Stimulated activated CD4-positive, alpha-beta T cell treated with anti-CD3 and anti-CD28 coated beads, Interleukin-1b, Interleukin-23, amount 100 ng/mL, for 24 hours (primary cell): ENCODE measurements at regions not wholly inside any gene's neighbourhood (a gene's known extent, or its start where the extent isn't known, plus 50 kb on each side); places are given as distances from the start of the nearest gene placed in this dataset.
"Not testable (repeated sequence)": the region's sequence is repeated elsewhere in the genome, so short reads cannot be mapped to it uniquely, and the experiment has no call there.

Experiments used
- DNase-seq, 4 experiments: peaks; one replicate each; pipeline ENCODE4 v3.0.0-alpha.2; 2020; ENCODE audit warnings: low read depth in 4 of 4, low spot score in 1 of 4

DNA sequence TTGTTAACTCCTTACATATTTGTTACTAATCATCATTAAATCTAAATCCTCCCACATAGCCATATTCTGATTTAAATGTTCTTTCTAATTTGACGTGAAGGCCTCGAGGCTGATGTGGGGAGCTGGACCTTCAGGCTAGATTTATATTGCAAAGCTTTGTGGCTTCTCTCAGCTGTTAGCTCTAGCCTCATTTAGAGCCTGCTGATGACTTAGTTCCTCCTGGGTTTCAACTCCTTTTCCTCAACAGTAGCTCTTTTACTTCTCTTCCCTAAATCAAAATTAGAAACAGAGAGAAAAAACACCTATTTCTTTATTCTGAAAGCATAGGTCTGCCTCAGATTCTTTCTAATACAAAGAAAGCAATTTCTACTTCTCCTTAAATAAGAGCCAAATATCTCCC, 477.5 kb upstream of the CCDC196 start:
- DNase-seq, result no peak

DNA sequence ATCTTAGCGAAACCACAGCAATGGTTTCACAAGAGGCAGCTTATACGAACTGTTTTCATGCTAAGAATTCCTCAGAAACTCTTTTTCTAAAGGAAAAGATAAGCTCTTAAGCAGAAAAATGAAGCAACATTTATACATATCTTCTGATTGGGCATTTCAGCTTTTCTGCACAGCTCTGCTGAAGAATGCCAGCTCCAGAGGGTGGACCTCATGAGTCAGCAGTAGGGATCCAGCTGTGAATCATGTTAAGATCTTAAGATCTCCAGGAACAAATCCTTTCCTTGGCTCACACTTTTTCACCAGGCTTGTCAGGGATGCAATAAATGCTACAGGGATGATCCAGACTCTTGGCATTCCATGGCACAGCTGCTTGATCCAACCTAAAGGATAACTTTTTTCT, 477.1 kb upstream of the CCDC196 start:
- no peak for DNase-seq

DNA sequence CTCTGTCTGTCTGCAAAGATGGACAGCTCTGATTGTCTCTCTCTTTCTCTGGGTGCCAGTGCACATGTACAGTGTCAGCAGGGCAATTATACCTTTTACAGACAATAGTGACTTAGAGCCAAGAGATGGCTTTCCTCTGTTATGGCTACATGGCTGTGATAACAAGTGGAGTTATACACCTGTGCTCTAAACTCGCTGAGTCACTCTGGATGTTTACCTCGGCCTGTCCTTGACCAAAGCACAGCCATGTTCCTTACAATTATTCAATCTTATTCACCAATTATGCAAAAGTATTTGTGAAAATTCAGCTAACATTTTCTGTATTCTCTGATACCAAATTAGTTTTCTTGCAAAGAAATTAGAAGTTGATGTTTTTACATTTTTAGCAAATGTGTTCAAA, 475.5 kb upstream of the CCDC196 start:
- DNase-seq, result no peak

DNA sequence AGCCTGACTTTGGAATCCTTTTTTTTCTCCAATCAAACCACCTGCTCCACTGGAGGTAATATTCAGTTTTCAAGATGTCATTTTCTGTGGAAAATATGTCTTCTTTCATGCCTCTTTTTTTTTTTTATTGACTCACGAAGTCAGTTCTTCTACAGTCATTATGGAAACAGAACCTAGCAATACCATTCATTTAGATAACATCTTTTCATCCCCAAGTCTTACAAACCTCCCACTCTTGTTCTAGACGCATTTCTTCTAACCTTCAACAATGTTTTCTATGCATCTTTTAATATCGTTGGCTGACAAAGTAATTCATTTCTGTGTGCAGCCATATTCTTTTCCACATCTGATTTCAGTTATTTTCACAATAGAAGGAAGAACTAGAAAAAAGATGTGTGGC, 474.3 kb upstream of the CCDC196 start:
- no peak for DNase-seq

DNA sequence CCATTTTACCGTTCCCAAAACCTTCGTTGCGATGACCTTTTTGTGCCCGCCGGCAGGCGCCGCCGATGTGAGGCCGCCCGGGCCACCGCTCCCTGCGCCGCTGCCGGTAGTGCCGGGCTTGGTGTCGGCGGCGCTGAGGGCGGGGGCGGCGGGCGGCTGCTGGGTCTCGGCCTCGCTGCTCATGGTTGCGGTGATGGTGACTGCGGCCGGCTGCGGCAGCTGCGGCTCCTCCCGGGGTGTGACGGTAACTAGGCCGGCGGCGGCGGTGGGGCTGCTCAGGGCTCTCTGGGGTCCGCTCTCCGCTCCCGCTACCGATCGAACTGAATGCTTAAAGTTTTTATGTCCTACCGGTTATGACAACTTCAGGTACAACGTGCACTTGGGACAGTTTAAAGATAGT, 472.6 kb upstream of the CCDC196 start:
- DNase-seq, result not testable (repeated sequence)

DNA sequence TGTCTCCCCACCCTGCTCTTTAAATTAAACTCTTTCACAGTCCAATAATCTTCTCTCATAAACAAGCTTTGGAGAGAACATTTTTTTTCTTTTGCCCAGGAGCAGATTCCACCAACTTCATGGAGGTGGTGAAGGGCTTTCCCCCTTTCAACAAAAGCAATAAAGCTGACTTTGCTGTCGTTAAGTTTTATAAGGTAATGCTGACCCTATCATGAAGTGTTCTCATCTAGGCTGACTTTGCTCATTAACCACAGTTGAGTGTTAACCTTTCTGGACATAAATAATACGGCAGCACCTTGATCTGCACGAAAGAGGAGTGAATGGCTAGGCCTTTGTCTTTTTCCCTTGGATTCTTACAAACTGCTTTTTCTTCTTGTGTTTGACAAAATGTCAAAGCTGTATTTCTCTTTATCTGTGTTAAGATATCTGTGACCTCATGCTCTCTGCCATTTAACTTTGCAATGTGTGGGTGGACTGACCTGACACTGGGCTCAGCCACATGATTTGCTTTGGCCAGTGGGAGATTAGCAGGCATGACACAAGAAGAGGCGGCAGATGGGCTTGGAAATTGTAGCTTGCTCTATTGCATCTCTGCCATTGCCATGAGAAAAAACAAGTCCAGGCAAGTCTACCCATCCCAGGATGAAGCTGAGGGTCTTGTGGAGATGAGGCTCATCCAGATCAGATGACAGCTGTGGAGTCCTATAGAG, 470.9 kb upstream of the CCDC196 start:
- no peak for DNase-seq

DNA sequence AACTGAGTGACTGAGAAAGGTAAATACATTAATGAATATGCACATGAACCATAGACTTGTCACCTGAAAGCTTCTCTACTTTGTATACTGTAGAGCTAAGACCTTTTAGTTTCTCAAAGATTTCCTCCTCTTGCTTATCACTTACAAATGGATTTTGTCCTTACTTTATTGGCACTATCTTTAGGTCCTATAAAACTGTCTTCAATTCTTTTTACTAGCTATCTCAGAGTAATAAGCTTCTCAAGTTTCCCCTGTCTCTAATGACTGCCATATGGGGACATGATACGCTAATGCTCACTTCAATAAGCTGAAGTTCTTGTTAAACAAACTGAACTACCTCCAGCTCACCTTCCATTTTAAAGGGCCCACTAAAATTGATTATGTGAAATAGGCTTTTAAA, 468.2 kb upstream of the CCDC196 start:
- DNase-seq, result no peak

DNA sequence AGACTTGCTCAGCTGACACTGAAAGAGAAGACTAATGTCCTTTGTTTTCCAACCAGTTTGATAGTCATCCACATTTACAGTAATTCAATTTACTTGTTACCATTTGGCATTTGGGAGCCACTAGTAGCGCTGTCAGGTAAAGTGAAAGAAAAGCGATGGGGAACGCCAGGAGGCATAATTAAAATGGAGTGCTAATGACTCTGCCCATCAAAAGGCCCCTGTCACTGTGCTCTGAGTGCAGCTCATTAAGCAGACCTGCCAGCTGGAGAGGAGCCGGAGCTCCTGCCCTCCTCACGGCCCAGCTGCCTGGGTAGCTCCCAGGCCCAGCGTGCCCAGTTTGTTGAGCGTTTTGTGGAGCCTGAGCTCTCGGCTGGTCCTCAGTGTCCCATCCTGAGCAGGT, 463.6 kb upstream of the CCDC196 start:
- no peak for DNase-seq

DNA sequence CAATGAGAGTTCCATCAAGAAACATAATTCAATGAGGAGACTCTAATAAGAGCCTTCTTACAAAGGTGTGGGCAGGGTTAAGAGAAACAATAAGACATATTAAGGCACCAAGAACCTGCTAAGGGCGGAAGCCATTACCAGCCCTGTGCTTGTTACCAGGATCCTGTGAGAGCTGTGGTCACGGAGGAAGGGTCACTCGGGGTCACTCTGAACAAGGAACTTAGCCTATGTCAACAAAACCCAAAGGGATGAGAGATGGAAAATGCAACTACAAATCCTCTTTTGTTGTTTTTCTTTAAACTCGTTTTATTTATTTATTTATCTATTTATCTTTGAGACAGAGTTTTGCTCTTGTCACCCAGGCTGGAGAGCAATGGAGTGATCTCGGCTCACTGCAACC, 460.4 kb upstream of the CCDC196 start:
- DNase-seq, result no peak

DNA sequence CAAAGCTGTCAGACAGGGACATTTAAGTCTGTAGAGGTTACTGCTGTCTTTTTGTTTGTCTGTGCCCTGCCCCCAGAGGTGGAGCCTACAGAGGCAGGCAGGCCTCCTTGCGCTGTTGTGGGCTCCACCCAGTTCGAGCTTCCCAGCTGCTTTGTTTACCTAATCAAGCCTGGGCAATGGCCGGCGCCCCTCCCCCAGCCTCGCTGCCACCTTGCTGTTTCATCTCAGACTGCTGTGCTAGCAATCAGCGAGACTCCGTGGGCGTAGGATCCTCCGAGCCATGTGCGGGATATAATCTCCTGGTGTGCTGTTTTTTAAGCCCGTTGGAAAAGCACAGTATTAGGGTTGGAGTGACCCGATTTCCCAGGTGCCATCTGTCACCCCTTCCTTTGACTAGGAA, 454.2 kb upstream of the CCDC196 start:
- DNase-seq, result not testable (repeated sequence)

DNA sequence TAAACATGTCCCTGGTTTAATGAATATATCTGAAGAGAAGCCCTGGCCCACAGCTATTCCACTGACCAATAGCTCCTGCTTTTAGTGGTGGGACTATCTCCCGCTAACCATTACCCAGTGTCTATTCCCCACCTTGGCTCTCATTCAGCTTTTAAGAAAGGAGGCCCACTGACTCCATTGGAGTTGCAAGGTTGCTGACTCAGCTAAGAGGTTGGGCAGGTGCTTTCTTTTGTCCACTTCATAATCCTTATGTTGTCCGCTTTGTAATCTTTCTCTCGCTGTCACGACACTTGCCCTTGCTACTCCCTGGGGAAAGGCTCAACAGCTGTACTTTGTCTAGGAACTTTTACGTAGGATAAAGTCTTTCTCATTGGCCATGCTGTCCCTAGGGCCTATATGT, 453.4 kb upstream of the CCDC196 start:
- DNase-seq, result no peak

DNA sequence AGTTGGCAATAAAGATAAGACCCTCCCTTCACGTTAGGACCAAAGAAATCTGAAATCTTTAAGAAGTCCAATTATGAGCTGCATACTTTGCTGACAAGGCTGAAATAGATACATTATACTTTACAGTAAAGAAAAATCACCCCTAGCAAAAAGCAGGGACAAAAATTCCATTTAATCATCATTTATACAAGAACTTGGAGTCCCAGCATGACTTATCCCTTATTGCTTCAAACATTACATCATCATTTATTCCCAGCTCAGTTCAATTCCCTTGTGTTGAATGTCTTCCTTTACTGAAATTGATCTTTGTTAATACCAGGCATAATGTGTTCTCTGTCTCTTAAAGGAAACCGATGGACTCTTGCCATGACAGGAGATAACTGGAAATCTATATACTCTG, 449.6 kb upstream of the CCDC196 start:
- no peak for DNase-seq

DNA sequence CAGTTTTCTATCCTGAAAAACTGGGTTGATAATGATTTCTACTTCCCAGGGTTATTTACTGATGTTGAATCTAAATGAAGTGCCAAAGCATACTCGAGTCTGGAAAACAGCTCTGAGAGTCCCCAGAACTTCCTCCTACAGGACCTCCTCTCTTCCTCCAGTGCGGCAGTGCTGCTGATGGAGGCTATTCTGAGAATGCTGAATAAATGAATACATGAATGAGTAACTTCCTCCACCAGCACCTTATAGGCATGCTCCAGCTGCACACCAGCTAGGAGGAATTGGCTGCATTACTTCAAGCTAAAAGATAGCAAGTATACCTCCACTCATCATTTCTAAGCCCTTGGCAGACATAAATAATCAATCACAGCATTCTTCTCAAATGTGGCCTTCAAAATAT, 448.8 kb upstream of the CCDC196 start:
- DNase-seq, result no peak

DNA sequence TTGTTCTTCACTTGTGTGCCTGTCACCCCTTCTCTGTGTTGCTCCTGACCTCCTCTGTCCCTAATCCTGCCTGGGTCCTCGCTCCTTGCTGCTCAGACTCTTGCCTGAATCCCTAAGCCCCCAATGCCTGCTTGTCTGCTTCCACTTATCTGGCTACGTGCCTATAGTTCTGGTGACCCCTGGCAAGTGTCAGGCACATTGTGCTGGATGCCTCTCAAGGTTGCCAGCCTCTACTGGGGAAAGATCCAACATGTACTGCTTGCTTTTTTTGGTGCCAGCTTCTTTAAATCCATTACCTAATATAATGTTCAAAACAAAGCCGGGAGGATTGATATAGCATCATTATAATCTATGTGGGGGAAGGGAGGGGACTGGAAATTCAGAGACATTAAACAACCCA, 448.0 kb upstream of the CCDC196 start:
- no peak for DNase-seq

DNA sequence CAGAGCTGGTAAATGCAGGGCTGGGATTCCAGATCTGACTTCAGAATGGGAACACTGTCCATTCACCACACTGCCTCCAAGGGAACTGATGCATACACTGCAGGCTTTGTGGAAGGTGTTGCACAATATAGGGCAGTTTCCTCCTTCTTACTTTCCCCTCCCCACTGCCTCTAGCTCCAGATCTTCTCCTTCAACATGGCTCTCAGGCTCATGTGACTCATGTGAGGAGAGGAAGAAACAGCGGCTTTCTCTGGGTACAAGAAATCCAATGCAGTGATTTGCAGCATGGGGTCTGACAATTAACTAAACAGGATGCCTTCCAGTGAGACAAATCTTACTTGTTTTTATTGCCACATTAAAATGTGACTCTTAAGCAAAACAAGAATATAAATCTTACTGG, 447.6 kb upstream of the CCDC196 start:
- DNase-seq, result no peak

DNA sequence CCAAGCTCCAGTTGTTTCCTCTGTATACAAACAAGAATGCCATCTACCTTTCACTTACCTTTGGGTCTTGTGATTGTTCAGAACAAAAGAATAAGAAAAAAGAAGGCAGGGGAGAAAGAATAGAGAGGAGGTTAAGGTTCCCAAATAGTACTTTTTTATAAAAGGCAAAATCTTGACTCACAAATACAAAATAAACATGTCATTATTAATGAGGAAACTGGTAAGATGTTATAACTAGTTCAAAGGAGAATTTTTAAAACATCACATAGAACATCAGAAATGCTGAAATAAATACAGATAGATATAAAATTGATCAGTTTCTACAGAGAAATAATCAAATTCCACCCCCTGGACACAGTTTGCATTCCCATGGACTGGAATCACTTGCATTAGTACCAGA, 446.7 kb upstream of the CCDC196 start:
- no peak for DNase-seq

DNA sequence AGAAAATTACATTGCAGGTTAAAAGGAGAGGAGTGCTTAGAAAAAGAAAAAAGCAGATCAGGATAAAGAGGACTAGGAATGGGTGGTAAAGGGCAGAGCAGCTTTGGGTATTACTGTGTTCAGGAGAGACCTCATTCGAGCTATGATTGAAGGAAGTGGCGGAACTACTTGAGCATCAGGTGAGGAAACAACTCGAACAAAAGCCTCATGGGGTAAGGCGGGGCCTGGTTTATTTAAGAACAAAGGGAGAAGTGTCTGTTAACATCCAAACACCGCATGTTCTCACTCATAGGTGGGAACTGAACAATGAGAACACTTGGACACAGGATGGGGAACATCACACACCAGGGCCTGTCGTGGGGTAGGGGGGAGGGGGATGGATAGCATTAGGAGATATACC, 444.6 kb upstream of the CCDC196 start:
- no peak for DNase-seq

DNA sequence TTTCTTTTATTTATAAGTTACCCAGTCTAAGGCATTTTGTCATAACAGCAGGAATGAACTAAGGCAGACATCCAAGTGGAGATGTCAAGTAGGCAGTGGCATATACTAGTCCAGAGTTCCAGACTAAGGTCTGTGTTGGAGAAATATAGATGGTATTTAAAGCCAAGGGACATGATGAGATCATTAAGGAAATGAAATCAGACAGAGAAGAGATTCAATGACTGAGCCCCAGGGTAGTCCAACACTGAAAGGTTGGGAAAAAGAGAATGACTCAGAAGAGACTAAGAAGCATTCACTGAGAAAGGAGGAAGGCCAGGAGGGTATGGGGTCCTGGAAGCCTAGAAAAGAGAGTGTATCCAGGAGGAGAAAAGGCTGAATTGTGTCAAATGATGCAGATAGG, 442.2 kb upstream of the CCDC196 start:
- no peak for DNase-seq

DNA sequence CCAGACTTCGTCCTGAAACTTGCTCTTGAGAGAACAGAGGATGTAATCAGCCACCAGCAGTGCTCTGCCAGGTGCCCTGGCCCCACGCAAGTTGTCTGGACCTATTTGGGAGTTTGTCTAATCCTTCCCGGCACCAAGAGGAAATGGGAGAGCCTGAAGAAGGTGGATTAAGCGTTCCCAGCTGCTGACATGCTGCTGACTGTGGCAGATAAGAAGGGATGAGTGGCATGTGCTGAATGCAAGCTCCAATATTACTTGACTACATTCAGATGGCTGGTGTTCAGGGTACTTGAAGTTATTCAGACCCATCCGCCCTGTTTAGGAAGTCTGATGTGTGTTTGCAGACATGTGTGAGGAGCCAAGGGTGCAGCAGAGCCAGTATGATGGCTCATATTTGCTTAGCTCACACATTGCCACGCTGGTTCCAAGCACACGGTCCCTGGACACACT, 440.6 kb upstream of the CCDC196 start:
- DNase-seq, result no peak

DNA sequence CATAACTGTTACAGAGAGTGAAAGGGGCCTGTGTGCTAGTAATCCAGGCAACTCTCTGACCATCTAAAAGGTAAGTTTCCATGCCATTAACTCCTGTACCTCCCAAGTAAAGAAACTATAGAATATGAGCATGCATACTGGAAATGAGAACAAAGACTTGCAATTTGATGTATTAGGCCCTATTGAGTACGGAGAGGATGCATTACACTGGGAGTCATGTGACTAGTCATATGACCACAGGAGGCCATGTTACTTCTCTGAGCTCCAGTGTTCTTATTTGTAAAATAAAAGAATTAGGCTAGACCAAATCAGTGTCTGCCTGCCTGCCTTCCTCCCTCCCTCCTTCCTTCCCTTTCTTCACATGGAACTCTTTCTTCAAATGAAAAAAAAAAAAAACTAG, 440.1 kb upstream of the CCDC196 start:
- DNase-seq, result no peak

DNA sequence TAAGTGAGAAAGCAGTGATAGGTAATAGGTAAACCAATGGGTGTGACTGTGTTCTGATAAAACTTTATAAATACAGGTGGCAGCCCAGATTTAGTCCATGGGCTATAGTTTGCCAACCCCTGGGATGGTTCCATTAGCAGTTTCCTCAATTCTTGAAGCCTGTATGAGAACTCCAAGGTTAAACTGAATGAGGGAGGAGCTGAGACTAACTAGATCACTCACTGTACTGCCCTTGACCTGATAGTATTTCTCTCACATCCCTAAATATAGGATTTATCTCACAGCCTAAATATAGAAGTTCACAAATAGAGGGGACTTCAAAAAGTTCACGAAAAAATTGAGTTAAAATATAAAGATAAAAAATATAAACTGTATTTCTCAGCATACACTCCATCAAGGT, 439.6 kb upstream of the CCDC196 start:
- no peak for DNase-seq

DNA sequence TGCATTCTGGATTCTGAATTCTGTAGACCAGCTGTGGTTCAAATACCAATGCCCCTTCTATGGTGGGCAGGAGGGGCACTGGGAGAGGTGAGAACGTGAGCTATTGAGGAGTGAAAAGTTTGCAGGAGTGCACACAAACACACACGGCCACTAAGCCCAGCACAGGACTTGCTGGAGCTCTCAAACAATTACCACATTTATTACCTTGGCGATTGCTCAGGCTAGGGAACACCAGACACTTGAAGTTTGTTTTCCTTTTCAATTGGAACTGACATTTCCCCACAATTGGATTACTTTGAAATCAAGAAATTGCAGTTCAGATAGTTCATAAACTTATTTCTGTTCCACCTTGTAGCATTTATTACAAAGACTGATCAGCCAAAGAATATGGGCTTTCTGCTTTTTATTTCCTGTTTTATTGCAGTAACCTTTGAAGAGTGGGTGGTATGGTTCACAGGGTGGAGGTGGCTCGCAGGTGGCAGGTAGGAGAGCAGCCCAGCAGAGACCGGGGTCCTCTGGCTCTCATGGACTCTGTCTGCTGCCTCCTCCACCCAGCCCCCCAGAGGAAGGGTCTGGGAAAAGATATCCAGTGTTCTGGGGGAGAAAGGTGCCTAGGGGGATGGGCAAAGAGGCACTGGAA, 429.8 kb upstream of the CCDC196 start:
- DNase-seq, result no peak

DNA sequence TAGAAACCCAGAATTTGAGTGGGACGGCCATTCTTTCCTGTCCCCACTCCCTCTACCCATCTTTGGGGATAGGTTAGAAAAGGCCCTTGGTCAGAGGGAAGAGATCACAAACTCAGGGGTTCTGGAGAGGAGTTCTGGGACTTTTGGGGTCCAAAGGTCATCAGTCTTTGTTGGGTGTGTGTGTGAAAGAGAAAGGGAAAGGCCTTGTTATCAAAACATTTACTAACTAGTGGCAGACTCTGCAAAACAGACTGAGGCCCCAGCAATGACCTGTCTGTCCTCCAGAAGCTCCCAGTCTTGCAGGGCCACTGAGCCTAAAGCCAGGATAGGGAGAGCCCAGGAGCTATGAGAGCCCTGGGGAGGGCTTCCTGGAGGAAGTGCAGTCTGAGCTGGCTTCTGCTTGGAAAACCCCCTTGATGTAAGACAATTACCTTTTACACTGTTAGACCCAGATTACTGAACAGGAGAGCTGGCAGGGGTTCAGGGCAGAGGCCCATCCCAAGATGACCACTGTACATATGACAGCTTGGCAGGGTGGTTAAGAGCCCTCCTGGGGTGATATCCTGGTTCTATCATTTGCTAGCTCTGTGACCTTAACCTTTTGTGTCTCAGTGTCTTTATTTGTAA, 429.1 kb upstream of the CCDC196 start:
- DNase-seq, result no peak
